Calu3 (cell line): ENCODE measurements at regions not wholly inside any gene's neighbourhood (a gene's known extent, or its start where the extent isn't known, plus 50 kb on each side); places are given as distances from the start of the nearest gene placed in this dataset.

ENCODE experiments used
- BruUV-seq: library from RNA; stranded (reverse); fragments of 400-500 nt; replicated peaks from 2 replicates; lab custom pipeline; 2021; lab: Mats Ljungman, UMichigan
- CTCF ChIA-PET: fragments of 300-600 bp; sonication (Branson Sonifier 250); formaldehyde crosslinking; loops from one replicate; lab custom pipeline; 2022; ENCODE audit warnings: antibody characterized with exemption; lab: Charles Lee
- DNase-seq: peaks from one replicate; pipeline ENCODE4 v3.0.0; 2022
- H3K27ac Mint-ChIP-seq: one replicate; pipeline ENCODE4 v1.8.0; 2022; ENCODE audit warnings: mixed read lengths; ENCODE audit not compliant: unreplicated experiment
- H3K27me3 Mint-ChIP-seq: one replicate; pipeline ENCODE4 v1.8.0; 2022; ENCODE audit warnings: mixed read lengths; ENCODE audit not compliant: unreplicated experiment
- H3K36me3 Mint-ChIP-seq: one replicate; pipeline ENCODE4 v1.8.0; 2022; ENCODE audit warnings: mild to moderate bottlenecking, moderate library complexity, mixed read lengths; ENCODE audit not compliant: insufficient read depth, unreplicated experiment
- H3K4me1 Mint-ChIP-seq: one replicate; pipeline ENCODE4 v1.8.0; 2022; ENCODE audit warnings: mild to moderate bottlenecking, low read depth, mixed read lengths; ENCODE audit not compliant: unreplicated experiment
- H3K4me3 Mint-ChIP-seq: one replicate; pipeline ENCODE4 v1.8.0; 2022; ENCODE audit warnings: mild to moderate bottlenecking, low read depth, moderate library complexity, mixed read lengths; ENCODE audit not compliant: unreplicated experiment
- H3K9me3 Mint-ChIP-seq: one replicate; pipeline ENCODE4 v1.8.0; 2022; ENCODE audit warnings: low read depth, mixed read lengths; ENCODE audit not compliant: unreplicated experiment
- intact Hi-C: fragments of 100-400 bp; cut with micrococcal nuclease; formaldehyde crosslinking; loops from one replicate; pipeline ENCODE4 v1.10.0; 2022; ENCODE audit not compliant: unreplicated experiment
- TF ChIP-seq, protein P1 (sequence below): fragments of 200-600 bp; IDR thresholded peaks from one replicate; pipeline ENCODE4 v1.8.0; 2022; ENCODE audit warnings: antibody characterized with exemption; ENCODE audit not compliant: unreplicated experiment

DNA sequence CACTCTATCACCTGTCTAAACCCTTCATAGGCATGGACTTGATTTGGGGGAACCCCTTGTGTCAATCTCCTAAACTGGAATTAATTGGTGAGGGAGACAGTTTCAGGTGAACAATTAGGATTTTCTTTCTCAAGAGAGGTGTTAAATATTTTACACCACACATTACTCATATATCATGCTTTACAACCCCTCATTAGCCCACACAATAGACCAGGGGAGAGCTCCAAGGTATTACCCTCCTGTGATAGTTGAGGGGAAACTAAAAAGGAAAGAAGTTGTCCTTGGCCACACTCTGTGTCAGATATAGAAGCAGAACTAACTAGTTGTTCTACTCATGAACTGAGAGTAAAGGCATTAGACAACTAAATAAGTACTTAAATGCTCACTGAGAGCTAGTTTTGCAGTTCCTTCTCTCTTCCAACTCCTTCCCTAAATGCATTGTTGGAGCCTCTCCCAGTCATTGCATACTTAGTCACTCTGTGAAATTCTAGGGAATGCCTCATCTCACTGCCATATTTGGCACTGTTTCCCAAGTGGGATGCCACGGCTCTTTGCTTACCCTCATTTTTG, 183.7 kb upstream of the CEP162 start:
- intact Hi-C loops: no loop called here
- BruUV-seq: no TSS peak
- H3K9me3 Mint-ChIP-seq: no peaks in the 10 kb centered on the region
- CTCF ChIA-PET: no interaction called here
- DNase-seq: no peak
- no peak overlapping the region for H3K27ac Mint-ChIP-seq
- H3K4me1 Mint-ChIP-seq: no peaks in the 10 kb centered on the region
- H3K36me3 Mint-ChIP-seq: no peaks in the 10 kb centered on the region
- H3K4me3 Mint-ChIP-seq: no peak overlapping the region
- TF ChIP-seq, protein P1, sequence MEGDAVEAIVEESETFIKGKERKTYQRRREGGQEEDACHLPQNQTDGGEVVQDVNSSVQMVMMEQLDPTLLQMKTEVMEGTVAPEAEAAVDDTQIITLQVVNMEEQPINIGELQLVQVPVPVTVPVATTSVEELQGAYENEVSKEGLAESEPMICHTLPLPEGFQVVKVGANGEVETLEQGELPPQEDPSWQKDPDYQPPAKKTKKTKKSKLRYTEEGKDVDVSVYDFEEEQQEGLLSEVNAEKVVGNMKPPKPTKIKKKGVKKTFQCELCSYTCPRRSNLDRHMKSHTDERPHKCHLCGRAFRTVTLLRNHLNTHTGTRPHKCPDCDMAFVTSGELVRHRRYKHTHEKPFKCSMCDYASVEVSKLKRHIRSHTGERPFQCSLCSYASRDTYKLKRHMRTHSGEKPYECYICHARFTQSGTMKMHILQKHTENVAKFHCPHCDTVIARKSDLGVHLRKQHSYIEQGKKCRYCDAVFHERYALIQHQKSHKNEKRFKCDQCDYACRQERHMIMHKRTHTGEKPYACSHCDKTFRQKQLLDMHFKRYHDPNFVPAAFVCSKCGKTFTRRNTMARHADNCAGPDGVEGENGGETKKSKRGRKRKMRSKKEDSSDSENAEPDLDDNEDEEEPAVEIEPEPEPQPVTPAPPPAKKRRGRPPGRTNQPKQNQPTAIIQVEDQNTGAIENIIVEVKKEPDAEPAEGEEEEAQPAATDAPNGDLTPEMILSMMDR: no peak
- H3K27me3 Mint-ChIP-seq: peaks cover 26% of the 10 kb centered on the region

DNA sequence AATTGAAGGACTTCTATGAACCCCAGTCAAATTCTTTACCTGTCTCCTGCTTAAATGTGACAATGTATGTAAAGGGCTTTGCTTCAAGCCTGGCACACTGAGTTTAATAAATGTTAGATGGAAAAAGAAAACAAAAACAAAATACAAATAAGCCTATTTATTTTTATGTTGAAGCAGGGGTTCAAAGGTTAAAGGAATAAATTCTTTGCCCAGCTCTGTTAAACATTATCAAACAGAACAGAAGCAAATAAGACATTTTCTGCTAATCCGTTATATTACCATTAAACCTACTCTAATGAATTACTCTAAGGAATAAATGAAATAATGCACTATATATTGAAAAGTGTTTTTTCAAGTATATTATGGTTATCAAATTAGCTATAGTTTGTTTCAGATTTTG, 182.5 kb upstream of the CEP162 start:
- CTCF ChIA-PET: no interaction called here
- TF ChIP-seq, protein P1: no peak
- H3K9me3 Mint-ChIP-seq: no peaks in the 10 kb centered on the region
- H3K36me3 Mint-ChIP-seq: no peaks in the 10 kb centered on the region
- DNase-seq: no peak
- peaks cover 16% of the 10 kb centered on the region for H3K27me3 Mint-ChIP-seq
- H3K4me1 Mint-ChIP-seq: no peaks in the 10 kb centered on the region
- BruUV-seq: no TSS peak
- intact Hi-C loops: no loop called here
- H3K27ac Mint-ChIP-seq: no peak overlapping the region
- no peak overlapping the region for H3K4me3 Mint-ChIP-seq

- intact Hi-C loops: no loop called here
- Mint-ChIP-seq H3K4me3 (no peak overlapping the region), H3K9me3 (no peaks in the 10 kb centered on the region), H3K4me1 (no peaks in the 10 kb centered on the region), H3K27me3 (peaks cover 4% of the 10 kb centered on the region), H3K27ac (no peak overlapping the region), H3K36me3 (no peaks in the 10 kb centered on the region)
- no peak for DNase-seq
- no TSS peak for BruUV-seq
- CTCF ChIA-PET: no interaction called here
- TF ChIP-seq, protein P1: no peak
Measured at GRCh38 chr6:84408028-84408427, 180.6 kb upstream of the CEP162 start.

- Mint-ChIP-seq H3K4me1 (no peaks in the 10 kb centered on the region), H3K27ac (no peak overlapping the region), H3K9me3 (no peaks in the 10 kb centered on the region), H3K27me3 (peaks cover 7% of the 10 kb centered on the region), H3K4me3 (no peak overlapping the region), H3K36me3 (no peaks in the 10 kb centered on the region)
- no TSS peak for BruUV-seq
- intact Hi-C loops: no loop called here
- CTCF ChIA-PET: no interaction called here
- DNase-seq: no peak
- TF ChIP-seq, protein P1: no peak
Measured at GRCh38 chr6:84403545-84403944, 176.1 kb upstream of the CEP162 start.
